GM19324 (cell line): ENCODE measurements at regions not wholly inside any gene's neighbourhood (a gene's known extent, or its start where the extent isn't known, plus 50 kb on each side); places are given as distances from the start of the nearest gene placed in this dataset.
"Not testable (repeated sequence)": the region's sequence is repeated elsewhere in the genome, so short reads cannot be mapped to it uniquely, and the experiment has no call there.

Experiments
- ATAC-seq: cut with Tn5 transposase; IDR thresholded peaks from one replicate; pipeline ENCODE4 v1.9.1; 2021; ENCODE audit warnings: mild to moderate bottlenecking, moderate library complexity; ENCODE audit not compliant: unreplicated experiment, low FRiP score

DNA sequence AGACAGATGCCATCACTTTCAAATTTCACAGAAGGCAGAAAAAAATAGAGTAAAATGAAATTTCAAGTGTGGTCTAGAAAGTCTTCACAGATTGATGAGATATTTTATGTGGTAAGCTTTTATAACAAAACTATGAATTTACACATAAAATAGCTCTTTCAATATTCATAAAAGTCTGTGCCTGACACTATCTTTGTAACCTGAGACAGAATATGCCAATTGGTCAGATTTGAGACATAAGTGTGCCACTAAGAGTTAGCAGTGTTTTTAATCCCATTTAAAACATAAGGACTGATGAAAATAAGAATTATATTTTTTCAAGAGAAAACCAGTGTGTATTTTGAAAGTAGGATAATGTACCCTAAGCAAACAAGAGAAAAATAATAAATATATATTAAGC lies 769.5 kb upstream of the LUZP2 start:
- ATAC-seq = no peak

DNA sequence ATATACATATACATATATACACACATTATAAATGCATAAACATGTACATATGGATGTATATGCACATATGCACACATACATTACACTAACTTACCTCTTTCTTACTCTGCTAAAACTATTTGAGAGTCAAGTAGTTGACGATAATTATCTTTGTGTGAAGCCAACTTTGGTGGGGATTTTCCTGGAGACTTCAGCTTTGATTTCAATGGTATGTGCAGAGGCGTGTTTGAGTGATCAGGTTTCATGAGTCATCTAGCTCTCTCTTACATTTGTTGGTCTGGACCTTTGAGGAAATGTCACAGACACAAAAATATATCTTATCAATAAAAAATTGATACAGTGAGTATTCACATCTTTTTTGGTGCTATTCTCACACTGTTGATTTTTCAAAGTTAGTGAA lies 769.1 kb upstream of the LUZP2 start:
- ATAC-seq = no peak

DNA sequence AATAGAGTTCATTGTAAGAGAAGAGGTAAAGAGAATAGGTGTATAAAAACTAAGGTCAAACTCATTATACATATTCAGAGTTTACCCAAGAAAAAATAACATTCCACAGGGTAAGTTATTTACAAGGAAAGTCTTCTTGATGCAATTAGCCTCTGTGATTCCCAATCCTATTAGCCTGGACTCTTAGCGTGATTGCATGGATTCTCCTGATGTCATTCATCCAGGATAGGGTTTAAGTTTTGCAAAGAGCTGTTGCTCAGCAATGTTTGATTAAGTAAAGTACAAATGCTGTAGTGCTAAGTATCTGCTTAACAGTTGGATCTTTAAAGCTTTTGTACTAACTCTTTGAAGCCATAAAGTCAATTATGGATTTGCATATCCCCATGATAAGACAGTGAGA lies 767.8 kb upstream of the LUZP2 start:
- ATAC-seq = no peak

DNA sequence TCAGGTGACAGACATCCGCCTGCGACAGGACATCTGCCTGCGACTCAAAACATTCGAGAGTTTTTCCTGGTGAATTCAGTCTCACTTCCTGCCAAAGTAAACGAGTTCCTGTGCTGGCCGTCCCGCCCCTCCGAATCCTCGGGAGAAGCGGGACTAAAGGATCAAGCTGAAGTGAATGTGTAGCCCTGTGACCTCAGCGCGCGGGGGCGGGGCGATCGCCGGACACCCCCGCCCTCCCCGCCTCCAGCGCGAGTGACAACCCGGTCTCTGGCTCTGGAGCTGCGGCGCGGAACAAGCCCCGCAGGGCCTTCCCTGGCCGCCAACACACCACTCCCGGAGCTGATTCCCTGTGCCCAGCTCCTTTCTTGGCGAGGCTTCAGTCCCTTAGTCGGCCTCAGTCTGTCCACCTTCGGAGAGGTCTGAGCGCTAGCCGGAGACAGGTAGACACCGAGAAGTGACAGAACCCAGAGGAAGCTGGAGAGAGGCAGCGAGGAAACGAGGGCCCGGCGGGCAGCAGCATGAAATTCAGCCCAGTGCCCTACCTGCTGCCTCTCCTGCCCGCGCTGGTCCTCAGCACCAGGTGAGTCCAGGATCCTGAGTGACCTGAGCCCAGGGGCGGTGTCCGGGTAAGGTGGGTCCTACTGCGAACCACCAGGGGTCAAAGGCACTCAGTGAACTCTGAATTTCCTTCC lies 766.4 kb upstream of the LUZP2 start:
- ATAC-seq = no peak

DNA sequence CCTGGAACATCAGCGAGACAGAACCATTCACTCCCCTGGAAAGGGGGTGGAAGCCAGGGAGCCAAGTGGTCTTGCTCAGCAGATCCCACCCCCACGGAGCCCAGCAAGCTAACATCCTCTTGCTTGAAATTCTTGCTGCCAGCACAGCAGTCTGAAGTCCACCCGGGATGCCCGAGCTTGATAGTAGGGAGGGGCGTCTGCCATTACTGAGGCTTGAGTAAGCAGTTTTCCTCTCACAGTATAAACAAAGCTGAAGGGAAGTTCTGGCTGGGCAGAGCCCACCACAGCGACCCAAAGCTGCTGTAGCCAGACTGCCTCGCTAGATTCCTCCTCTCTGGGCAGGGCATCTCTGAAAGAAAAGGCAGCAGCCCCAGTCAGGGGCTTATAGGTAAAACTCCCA lies 764.8 kb upstream of the LUZP2 start:
- no peak for ATAC-seq

DNA sequence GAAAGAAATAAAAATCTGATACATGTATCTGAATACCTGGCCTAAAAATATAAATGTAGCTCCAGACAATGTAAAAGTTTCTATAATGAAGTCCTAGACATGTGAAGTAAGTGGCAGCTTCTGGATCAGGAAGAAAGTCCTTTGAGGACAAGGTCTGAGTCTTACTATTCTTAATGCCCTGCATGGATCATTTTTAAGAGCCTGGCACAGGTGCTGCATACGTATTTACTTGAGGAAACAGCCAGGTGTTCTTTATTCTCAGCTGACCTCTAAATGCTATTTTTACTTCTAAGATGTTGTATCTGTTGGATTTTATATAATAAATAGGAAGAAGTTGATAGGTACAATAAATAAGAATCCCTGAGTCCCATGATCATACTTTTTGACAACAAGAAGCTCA lies 750.0 kb upstream of the LUZP2 start:
- ATAC-seq = no peak

DNA sequence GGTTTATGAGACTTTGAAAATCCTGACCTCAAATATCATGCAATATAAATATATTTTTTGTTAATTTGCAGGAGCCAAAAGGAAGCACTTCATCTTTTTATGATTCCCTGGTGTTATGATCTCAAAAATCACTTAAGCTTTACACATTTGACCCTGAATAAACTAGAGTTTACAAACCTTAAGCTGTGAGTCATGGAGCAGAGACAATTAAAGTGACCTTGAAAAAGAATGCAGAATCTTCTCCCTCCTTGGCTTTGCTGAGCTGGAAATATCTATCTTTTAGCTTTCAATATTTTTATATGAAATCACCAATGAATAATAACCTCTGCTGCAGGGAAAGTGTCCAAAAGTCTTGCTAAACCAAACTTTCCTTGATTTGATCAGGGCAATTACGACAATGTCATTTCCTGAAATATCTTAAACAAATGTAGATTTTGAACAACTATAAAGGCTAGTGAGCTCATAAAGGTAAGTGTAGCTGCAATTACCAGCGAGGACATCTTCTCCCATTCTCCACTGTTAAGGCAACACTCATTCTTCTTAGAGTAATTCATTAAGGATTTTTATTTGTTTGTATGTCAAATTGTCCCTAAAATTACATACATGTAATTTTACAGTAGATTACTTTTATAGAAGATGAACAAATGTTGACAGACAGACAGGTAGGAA lies 747.0 kb upstream of the LUZP2 start:
- ATAC-seq = no peak

DNA sequence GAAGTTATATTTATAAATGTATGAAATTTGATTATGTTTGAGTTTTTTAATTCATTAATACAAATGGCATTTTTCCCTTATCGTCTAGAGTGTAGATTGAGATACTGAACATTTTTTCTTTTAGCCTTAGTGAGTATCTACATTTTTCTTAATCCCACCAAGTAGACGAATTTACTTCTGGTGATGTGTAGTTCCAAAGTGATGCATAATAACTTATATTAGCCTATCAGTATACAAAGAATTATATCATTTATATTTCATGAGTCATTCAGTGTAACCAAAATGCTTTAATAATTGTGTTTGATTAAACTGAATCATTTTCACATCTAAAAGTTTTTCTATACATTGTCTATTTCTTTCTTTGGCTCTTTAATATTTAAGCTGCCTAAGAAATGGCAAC lies 745.6 kb upstream of the LUZP2 start:
- ATAC-seq = no peak

DNA sequence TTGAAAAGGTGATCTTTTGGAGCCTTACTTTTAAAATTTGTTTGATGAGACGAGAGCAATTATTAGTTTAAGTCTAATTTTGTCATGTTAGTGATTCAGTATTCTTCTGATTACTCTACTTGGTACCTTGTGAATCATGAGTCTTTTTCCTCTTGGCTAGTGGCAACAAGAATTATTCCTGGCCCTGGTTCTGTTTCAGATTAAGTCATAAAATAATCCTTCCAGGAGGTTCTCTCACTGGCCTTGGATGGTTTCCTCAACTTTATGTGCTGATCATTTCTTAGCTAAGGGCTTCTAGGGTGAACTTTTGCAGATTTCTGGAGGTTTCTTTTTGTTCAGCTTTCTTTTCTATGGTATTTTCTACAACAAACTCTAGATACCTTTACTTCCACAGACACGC lies 741.8 kb upstream of the LUZP2 start:
- no peak for ATAC-seq

DNA sequence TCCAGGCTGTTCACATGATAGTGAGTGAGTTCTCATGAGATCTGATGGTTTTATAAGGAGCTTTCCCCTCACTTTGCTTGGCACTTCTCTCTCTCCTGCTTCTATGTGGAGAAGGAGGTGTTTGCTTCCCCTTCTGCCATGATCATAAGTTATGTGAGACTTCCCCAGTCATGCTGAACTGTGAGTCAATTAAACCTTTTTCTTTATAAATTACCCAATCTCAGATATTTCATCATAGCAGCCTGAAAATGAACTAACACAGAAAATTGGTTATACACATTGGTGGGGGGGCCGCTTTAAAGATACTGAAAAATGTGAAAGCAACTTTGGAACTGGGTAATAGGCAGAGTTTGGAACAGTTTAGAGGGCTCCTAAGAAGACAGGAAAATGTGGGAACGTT lies 741.1 kb upstream of the LUZP2 start:
- ATAC-seq = no peak

DNA sequence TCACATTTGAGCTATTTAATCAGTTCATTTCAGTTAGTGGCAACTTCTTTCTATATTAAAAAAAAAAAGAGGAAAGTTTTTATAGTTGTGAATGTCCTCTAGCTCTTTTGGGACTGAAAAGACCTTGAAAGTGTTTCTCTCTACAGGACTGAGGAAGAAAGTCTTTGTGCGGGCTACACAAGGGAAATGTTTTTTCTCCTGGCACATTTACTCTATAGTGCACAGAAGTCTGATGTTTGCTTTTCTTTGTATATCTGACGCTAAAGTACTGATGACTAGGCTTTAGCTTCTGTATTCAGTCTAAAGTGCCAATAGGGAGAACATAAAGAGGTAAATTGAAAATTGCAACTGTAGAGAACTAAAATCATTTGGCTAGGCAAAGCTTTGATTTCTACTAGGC lies 737.4 kb upstream of the LUZP2 start:
- no peak for ATAC-seq

DNA sequence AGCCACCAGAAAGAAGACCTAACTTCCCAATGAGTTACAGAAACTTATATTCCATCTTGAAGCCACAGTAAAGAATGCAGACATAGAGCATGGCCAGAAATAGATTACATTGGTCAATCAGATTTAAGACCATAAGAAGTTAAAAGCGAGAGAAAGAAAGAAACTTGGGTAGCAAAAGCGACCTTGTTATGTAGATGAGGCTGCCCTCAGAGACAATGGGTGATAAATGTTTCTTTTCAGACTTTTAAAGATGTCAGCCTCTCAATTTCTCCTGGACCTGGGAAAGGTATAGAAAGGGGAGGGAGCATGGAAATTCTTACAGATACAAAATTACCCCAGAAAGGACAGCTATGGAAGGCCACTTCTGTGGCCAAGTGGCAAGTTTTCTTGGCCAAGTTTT lies 732.6 kb upstream of the LUZP2 start:
- no peak for ATAC-seq

DNA sequence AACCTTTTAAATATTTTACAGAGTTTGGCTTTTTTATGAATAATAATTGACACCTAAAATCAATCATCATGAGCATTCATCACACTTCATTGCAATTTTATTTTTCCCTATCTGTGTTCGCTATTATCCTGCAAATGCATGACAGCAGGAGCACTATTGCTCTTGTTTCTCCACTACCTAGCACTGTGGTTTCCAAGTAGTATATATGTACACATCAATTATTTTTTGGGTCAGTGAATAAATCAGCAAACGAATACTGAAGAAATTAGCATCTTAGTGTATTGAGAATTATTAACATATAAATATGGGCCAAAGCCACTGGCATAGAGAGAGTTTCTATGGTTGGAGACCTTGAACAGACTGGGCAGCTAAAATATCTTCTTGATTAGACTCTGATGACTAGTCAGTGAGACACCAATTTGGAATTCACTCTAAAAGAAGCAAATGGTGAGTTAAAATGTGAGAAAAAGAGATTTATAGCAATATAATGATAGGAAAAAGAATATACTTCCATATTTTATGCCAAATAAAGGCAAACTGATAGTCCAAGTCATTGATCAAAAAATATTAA lies 731.1 kb upstream of the LUZP2 start:
- ATAC-seq = no peak

DNA sequence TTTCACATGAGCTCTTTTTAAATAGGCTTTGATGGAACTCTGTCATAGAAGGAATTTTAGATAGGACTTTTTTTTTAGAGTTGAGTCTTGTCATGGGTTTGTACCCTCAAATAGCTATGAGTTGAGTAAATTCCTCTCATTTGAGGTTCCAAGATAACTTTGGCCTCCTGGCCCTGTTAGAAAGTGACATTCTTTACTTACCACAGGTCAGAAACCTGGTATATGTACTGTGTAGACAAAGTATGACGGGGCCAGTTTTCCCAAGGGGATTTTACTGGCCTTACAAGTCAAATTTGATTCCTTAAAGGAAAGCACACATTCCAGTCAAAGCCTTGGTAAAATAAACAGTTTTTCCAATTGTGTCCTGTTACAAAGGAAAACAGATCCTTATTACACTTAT lies 729.3 kb upstream of the LUZP2 start:
- ATAC-seq = no peak

DNA sequence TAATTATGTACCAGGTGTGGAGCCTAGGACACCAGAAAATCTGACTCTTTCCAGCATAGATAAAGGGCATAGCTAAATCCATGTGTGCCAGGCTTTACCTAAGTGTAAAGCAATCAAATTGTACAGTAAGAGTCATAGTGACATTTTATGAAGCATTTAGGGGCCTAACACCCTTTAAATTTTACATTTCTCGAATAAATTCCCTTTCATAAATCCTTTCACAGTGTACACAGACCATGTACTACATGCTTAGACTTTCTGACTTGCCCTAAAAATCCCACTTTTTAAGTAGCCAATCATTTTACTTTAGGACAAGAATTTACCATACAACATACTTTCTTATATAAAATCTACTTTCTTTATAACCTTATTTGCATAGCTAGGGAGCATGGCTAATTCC lies 727.6 kb upstream of the LUZP2 start:
- ATAC-seq = no peak

DNA sequence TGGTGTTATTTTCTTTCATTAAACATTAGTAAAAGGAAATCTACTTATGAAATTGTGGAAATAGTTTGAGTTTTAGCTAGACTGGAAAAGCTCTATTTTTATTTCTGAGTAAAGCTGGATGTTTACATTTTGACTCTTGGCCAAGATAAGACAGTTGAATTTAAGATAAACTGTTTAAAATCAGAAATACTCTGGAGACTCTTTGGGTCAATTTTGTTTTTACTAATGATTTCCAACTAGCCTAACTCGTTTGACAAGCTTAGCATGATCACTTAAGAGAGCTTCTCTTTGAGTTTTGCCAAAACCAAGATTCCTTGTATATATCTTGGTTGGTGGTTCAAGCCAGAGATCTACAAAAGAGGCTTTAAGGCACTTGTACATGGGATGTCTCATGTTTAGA lies 724.8 kb upstream of the LUZP2 start:
- ATAC-seq = no peak

DNA sequence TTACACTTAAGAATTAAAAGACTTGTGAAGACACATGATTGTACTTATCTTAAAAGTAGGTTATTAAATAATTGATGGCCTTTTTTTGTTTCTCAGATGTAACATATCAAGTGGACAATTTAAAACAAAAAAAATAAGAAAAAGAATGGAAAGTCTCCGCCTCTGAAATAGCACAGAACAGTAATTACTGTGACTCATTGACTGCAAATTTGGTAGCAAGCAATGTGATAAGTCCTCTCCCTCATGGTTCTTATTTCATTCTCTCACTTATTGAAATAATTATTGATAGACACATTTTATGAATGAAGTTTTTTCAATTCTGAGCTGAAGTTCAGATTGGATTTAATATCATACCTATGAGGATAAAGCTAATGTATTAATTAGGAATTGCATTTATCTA lies 717.9 kb upstream of the LUZP2 start:
- no peak for ATAC-seq

DNA sequence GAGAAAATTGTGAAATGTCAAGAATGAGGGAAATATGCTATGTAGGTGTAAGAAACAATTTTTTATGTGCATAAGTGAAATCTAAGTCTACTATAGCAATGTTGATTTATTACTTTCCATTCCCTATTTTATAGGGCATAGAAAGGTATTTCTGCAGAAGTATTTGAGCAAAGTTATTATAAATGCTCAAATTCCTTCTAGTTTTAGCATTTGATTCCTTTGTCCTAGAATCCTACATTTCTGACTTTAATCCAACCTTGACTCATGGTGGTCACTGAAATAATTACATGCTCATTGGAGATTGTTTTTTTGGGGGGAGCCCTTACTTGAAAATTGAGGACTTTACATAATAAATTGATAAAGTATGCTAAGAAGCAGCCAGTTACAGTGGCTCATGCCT lies 716.6 kb upstream of the LUZP2 start:
- no peak for ATAC-seq

DNA sequence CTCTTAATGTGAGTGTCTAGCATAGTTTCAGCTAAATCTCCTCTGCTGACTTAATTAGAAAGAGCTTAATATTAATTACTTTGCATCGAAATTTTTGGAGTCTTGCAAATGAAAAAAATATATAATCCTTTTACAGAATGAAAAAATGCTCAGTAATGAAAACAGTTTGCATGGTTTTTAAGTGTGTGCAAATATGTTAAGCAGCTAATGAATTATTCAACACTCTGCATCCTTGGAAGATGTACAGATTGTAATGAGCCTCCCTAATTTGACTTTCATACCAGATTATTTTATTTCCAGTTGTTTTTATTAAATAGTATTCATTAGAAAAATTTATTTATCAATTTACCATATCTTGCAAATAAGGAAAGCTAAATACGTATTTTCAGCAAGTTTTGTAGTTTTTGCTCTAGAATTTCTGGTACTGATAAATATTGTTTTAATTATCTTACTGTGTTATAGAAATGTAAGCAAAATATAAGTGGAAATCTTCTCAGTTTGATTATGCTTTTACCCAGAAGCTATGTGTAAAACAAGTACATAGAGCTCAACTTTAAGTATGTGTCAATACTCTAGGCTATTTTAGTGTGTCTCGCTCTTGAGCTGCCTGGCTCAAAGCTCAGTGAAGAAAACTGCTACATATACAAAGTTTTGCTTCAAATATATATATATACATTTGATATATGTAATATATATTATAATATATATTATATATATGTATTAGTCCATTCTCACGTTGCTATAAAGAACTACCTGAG lies 714.9 kb upstream of the LUZP2 start:
- no peak for ATAC-seq

DNA sequence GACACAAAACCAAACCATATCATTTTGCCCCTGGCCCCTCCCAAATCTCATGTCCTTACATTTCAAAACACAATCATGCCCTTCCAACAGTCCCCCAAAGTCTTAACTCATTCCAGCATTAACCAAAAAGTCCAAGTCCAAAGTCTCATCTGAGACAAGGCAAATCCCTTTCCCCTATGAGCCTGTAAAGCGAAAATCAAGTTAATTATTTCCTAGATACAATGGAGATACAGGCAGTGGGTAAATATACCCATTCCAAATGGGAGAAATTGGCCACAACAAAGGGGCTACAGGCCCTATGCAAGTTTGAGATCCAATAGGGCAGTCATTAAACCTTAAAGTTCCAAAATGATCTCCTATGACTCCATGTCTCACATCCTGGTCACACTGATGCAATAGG lies 709.9 kb upstream of the LUZP2 start:
- ATAC-seq = not testable (repeated sequence)

DNA sequence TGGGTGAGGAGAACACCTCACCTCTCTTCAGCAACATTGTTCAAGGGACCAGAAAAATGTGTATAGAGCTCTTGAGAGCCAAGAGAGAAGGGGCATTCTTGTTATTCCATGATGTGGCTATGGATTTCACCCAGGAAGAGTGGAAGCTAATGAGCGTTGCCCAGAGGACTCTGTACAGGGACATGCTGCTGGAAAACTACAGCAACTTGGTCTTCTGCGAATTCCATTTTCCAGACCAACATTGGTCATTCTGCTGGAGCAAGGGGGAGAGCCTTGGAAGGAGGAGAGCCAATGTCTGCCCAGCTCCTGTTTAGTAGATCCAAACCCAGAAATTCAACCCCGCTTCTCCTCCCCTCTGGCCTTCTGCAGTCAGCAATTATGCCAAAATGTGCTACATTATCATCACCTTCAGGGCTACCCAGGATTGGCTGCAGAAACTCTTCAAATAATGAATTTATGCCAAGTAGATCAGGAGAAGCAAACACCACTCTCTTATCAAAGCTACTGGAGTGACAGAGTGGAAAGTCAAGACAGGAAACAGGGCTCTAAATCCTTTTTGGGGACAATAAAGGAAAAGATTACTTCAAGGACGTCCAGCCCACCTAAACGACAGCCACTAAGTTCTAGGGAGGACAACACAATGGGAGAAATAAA lies 707.5 kb upstream of the LUZP2 start:
- no peak for ATAC-seq
